HEK293 (cell line): ENCODE measurements at regions not wholly inside any gene's neighbourhood (a gene's known extent, or its start where the extent isn't known, plus 50 kb on each side); places are given as distances from the start of the nearest gene placed in this dataset.

Source experiments
- BCL11B ChIP-seq: fragments of 450-650 bp; formaldehyde crosslinking; IDR thresholded peaks from 2 replicates; pipeline ENCODE4 v1.5.1; 2016; ENCODE audit warnings: low read depth, missing biosample characterization, missing genetic modification characterization
- CTCF ChIP-seq: fragments of 450-650 bp; formaldehyde crosslinking; IDR thresholded peaks from 2 replicates; pipeline ENCODE4 v1.5.1; 2016; ENCODE audit warnings: missing biosample characterization, missing genetic modification characterization
- PATZ1 ChIP-seq: fragments of 450-650 bp; formaldehyde crosslinking; IDR thresholded peaks from 2 replicates; pipeline ENCODE4 v1.5.1; 2016; ENCODE audit warnings: missing biosample characterization, missing genetic modification characterization
- ZBTB11 ChIP-seq: fragments of 450-650 bp; formaldehyde crosslinking; conservative IDR thresholded peaks from 2 replicates; pipeline ENCODE4 v1.5.1; 2016; ENCODE audit warnings: low read depth, missing biosample characterization, missing genetic modification characterization
- ZNF747 ChIP-seq: fragments of 450-650 bp; formaldehyde crosslinking; IDR thresholded peaks from 2 replicates; pipeline ENCODE4 v1.5.1; 2016; ENCODE audit warnings: missing biosample characterization, missing genetic modification characterization

GRCh38 chr1:106061586-106062495 lies 994.6 kb upstream of the PRMT6 start:
- TF ChIP-seq ZBTB11 (no peak), CTCF (no peak), ZNF747 (tag by site-specific recombination) (no peak), PATZ1 (tag by site-specific recombination) (no peak), BCL11B (tag by site-specific recombination) (no peak)
